WTC11 (cell line): ENCODE measurements at regions not wholly inside any gene's neighbourhood (a gene's known extent, or its start where the extent isn't known, plus 50 kb on each side); places are given as distances from the start of the nearest gene placed in this dataset.

ENCODE experiments used
- ATAC-seq: fragments of 200-7000 bp; cut with Tn5 transposase; 2 replicates; pipeline ENCODE4 v1.10.0; 2021; ENCODE audit warnings: mild to moderate bottlenecking, moderate library complexity
- CTCF ChIA-PET: fragments of 300-600 bp; sonication (Branson Sonifier 250); formaldehyde crosslinking; loops from one replicate; lab custom pipeline; 2021; ENCODE audit warnings: antibody characterized with exemption; lab: Charles Lee
- POLR2A ChIA-PET: fragments of 350-600 bp; sonication (Branson Sonifier 250); formaldehyde crosslinking; loops from one replicate; lab custom pipeline; 2021; ENCODE audit warnings: antibody characterized with exemption; lab: Charles Lee
- DNase-seq: peaks from one replicate; pipeline ENCODE4 v3.0.0; 2021; ENCODE audit warnings: low spot score
- H3K27ac Mint-ChIP-seq: 2 replicates; pipeline ENCODE4 v1.8.0; 2021; ENCODE audit warnings: mixed read lengths
- H3K27me3 Mint-ChIP-seq: 2 replicates; pipeline ENCODE4 v1.8.0; 2021; ENCODE audit warnings: low read depth, mild to moderate bottlenecking, moderate library complexity, mixed read lengths
- H3K36me3 Mint-ChIP-seq: 2 replicates; pipeline ENCODE4 v1.8.0; 2021; ENCODE audit warnings: mixed read lengths
- H3K4me1 Mint-ChIP-seq: 2 replicates; pipeline ENCODE4 v1.8.0; 2022; ENCODE audit warnings: mixed read lengths
- H3K4me3 Mint-ChIP-seq: 2 replicates; pipeline ENCODE4 v1.8.0; 2021; ENCODE audit warnings: mild to moderate bottlenecking, moderate library complexity, mixed read lengths
- H3K9me3 Mint-ChIP-seq: 2 replicates; pipeline ENCODE4 v1.8.0; 2021; ENCODE audit warnings: mixed read lengths
- CREM ChIP-seq: sonication (generic); formaldehyde crosslinking; IDR thresholded peaks from 2 replicates; pipeline ENCODE4 v1.8.1; 2022; ENCODE audit warnings: mild to moderate bottlenecking, missing genetic modification reagents, moderate library complexity
- ESRRA ChIP-seq: sonication (generic); formaldehyde crosslinking; IDR thresholded peaks from 2 replicates; pipeline ENCODE4 v1.8.1; 2022; ENCODE audit warnings: mild to moderate bottlenecking, missing genetic modification reagents, borderline replicate concordance
- ETV6 ChIP-seq: sonication (generic); formaldehyde crosslinking; IDR thresholded peaks from 2 replicates; pipeline ENCODE4 v1.8.1; 2022; ENCODE audit warnings: mild to moderate bottlenecking, missing genetic modification reagents
- GRHL2 ChIP-seq: fragments of 250-450 bp; sonication (Bioruptor Pico); IDR thresholded peaks from 2 replicates; pipeline ENCODE4 v1.8.0; 2022; ENCODE audit warnings: mild to moderate bottlenecking, moderate library complexity; ENCODE audit not compliant: insufficient replicate concordance, severe bottlenecking
- GTF2I ChIP-seq: fragments of 250-450 bp; sonication (Bioruptor Pico); conservative IDR thresholded peaks from 2 replicates; pipeline ENCODE4 v1.4.0; 2021; ENCODE audit warnings: mild to moderate bottlenecking
- TCF7 ChIP-seq: sonication (generic); formaldehyde crosslinking; IDR thresholded peaks from 2 replicates; pipeline ENCODE4 v1.8.0; 2022; ENCODE audit warnings: mild to moderate bottlenecking, low read depth, missing genetic modification reagents, moderate library complexity
- ZNF671 ChIP-seq: fragments of 250-450 bp; sonication (Bioruptor Pico); IDR thresholded peaks from 2 replicates; pipeline ENCODE4 v1.8.0; 2021; ENCODE audit warnings: mild to moderate bottlenecking
- TF ChIP-seq, protein P1 (sequence below): sonication (generic); formaldehyde crosslinking; IDR thresholded peaks from 2 replicates; pipeline ENCODE4 v1.8.1; 2023; ENCODE audit warnings: mild to moderate bottlenecking, missing genetic modification reagents, borderline replicate concordance
- TF ChIP-seq, protein P2 (sequence below): sonication (generic); formaldehyde crosslinking; IDR thresholded peaks from 2 replicates; pipeline ENCODE4 v1.8.1; 2022; ENCODE audit warnings: mild to moderate bottlenecking, missing genetic modification reagents, moderate library complexity, borderline replicate concordance
- TF ChIP-seq, protein P3 (sequence below): fragments of 250-450 bp; sonication (Bioruptor Pico); conservative IDR thresholded peaks from 2 replicates; pipeline ENCODE4 v1.9.0; 2021; ENCODE audit warnings: mild to moderate bottlenecking
- TF ChIP-seq, protein P4 (sequence below): sonication (generic); formaldehyde crosslinking; IDR thresholded peaks from 2 replicates; pipeline ENCODE4 v1.8.1; 2022; ENCODE audit warnings: mild to moderate bottlenecking, moderate library complexity, missing genetic modification reagents
- TF ChIP-seq, protein P5 (sequence below): sonication (generic); formaldehyde crosslinking; IDR thresholded peaks from 2 replicates; pipeline ENCODE4 v1.8.0; 2022; ENCODE audit warnings: missing genetic modification reagents
- TF ChIP-seq, protein P6 (sequence below): fragments of 250-450 bp; sonication (Bioruptor Pico); IDR thresholded peaks from 2 replicates; pipeline ENCODE4 v1.9.0; 2021; ENCODE audit warnings: mild to moderate bottlenecking
- TF ChIP-seq, protein P7 (sequence below): fragments of 250-450 bp; sonication (Bioruptor Pico); IDR thresholded peaks from 2 replicates; pipeline ENCODE4 v1.9.0; 2021; ENCODE audit warnings: mild to moderate bottlenecking

DNA sequence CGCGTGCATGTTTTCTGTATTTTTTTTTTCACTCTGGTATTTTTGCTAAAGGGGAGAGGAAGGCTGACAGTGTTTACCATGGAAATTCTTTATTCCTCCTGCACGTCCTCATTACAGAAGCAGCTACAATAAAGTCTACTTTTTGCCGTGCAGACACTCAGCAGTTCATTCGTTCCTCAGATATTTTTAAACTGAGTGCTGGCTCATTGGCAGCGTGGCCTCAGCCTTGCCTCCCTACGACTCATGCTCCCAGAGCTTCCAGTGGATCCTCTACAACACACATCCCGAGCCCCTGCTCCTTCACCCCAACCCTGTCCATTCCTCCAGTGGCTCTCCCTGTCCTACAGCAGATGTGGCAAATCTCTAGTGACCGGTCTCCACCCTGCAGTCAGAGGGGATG lies 239.2 kb upstream of the ZMIZ1 start (continued):
- TF ChIP-seq, protein P1, sequence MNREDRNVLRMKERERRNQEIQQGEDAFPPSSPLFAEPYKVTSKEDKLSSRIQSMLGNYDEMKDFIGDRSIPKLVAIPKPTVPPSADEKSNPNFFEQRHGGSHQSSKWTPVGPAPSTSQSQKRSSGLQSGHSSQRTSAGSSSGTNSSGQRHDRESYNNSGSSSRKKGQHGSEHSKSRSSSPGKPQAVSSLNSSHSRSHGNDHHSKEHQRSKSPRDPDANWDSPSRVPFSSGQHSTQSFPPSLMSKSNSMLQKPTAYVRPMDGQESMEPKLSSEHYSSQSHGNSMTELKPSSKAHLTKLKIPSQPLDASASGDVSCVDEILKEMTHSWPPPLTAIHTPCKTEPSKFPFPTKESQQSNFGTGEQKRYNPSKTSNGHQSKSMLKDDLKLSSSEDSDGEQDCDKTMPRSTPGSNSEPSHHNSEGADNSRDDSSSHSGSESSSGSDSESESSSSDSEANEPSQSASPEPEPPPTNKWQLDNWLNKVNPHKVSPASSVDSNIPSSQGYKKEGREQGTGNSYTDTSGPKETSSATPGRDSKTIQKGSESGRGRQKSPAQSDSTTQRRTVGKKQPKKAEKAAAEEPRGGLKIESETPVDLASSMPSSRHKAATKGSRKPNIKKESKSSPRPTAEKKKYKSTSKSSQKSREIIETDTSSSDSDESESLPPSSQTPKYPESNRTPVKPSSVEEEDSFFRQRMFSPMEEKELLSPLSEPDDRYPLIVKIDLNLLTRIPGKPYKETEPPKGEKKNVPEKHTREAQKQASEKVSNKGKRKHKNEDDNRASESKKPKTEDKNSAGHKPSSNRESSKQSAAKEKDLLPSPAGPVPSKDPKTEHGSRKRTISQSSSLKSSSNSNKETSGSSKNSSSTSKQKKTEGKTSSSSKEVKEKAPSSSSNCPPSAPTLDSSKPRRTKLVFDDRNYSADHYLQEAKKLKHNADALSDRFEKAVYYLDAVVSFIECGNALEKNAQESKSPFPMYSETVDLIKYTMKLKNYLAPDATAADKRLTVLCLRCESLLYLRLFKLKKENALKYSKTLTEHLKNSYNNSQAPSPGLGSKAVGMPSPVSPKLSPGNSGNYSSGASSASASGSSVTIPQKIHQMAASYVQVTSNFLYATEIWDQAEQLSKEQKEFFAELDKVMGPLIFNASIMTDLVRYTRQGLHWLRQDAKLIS (CRISPR knock-in tag), result no peak
- TF ChIP-seq, protein P2, sequence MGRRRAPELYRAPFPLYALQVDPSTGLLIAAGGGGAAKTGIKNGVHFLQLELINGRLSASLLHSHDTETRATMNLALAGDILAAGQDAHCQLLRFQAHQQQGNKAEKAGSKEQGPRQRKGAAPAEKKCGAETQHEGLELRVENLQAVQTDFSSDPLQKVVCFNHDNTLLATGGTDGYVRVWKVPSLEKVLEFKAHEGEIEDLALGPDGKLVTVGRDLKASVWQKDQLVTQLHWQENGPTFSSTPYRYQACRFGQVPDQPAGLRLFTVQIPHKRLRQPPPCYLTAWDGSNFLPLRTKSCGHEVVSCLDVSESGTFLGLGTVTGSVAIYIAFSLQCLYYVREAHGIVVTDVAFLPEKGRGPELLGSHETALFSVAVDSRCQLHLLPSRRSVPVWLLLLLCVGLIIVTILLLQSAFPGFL (CRISPR knock-in tag), result no peak
- TF ChIP-seq, protein P3, sequence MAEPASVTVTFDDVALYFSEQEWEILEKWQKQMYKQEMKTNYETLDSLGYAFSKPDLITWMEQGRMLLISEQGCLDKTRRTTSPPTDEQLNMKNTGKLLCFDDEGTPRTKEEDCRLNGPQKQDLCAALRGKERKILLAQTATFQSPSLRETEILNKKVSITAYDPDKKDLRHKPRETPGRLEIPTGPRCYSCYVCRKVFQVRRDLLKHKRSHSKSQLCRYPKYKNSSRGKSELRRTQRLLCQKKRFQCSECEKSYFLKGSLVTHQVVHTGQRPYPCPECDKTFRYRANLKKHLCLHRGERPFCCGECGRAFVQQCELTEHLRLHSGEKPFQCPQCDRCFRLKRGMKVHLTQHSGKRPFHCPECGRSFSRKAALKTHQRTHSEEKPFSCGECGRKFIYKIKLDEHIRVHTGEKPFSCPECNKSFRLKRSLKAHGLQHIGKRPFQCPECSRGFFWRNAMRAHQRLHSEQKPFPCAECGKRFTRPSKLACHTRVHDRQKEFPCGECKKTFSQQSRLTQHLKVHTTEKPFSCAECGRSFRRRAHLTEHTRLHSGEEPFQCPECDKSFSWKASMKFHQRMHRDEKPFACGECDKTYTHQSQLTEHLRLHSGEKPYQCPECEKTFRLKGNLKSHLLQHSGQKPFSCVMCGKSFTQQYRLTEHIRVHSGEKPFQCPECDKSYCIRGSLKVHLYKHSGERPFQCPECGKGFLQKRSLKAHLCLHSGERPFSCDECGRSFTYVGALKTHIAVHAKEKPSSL (CRISPR knock-in tag), result no peak
- TF ChIP-seq TCF7 (CRISPR knock-in tag) (no peak), ZNF671 (CRISPR knock-in tag) (no peak), ETV6 (CRISPR knock-in tag) (no peak)
- TF ChIP-seq, protein P4, sequence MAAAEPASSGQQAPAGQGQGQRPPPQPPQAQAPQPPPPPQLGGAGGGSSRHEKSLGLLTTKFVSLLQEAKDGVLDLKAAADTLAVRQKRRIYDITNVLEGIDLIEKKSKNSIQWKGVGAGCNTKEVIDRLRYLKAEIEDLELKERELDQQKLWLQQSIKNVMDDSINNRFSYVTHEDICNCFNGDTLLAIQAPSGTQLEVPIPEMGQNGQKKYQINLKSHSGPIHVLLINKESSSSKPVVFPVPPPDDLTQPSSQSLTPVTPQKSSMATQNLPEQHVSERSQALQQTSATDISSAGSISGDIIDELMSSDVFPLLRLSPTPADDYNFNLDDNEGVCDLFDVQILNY (CRISPR knock-in tag), result no peak

DNA sequence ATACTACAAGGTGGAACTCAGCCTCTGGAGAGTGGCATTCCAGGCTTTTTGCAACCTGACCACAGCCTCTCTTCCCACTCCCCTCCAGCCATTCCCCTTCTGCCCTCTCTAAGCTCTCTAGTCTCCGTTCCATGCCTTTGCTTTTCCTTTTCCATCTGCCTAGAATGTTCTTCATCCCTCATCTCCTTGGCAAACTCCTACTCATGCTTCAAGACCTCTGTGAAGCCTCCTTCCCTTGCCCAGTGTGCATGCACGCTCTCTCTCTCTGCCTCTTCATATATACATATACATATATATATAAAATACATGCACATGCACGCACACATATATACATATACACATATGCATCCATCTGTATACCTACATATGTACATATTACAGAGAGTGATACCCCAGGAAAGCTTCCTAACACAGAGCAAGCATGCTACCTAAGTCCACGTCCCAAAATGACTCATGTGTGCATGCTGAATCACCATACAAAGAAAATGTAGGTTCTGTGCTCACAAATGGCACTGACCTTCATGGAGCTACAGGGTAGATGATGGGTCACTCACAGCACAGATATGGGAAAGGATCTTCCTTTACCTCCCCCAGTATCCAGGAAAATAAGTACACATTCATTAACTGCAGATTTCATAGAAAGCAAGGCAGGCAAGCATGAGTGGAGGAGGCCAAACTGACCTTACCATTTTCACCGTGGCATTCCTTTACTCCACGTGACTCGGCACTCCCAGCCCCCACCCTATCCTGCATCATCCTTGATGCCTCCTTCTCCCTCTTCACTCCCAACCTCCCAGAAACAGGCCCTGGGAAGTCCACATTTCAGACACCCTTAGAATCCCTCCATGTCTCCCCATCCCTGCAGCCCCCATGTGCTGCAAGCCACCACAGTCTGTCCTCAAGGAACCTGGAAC lies 238.4 kb upstream of the ZMIZ1 start:
- ChIA-PET POLR2A (no interaction called here), CTCF (no interaction called here)
- peaks cover 9% of the 10 kb centered on the region for H3K4me1 Mint-ChIP-seq
- peaks cover 11% of the 10 kb centered on the region for H3K27me3 Mint-ChIP-seq
- DNase-seq, result no peak
- peaks cover 13% of the 10 kb centered on the region for H3K36me3 Mint-ChIP-seq
- no peak for TF ChIP-seq CREM (CRISPR knock-in tag)
- TF ChIP-seq, protein P1 (CRISPR knock-in tag), result no peak
- TF ChIP-seq, protein P5, sequence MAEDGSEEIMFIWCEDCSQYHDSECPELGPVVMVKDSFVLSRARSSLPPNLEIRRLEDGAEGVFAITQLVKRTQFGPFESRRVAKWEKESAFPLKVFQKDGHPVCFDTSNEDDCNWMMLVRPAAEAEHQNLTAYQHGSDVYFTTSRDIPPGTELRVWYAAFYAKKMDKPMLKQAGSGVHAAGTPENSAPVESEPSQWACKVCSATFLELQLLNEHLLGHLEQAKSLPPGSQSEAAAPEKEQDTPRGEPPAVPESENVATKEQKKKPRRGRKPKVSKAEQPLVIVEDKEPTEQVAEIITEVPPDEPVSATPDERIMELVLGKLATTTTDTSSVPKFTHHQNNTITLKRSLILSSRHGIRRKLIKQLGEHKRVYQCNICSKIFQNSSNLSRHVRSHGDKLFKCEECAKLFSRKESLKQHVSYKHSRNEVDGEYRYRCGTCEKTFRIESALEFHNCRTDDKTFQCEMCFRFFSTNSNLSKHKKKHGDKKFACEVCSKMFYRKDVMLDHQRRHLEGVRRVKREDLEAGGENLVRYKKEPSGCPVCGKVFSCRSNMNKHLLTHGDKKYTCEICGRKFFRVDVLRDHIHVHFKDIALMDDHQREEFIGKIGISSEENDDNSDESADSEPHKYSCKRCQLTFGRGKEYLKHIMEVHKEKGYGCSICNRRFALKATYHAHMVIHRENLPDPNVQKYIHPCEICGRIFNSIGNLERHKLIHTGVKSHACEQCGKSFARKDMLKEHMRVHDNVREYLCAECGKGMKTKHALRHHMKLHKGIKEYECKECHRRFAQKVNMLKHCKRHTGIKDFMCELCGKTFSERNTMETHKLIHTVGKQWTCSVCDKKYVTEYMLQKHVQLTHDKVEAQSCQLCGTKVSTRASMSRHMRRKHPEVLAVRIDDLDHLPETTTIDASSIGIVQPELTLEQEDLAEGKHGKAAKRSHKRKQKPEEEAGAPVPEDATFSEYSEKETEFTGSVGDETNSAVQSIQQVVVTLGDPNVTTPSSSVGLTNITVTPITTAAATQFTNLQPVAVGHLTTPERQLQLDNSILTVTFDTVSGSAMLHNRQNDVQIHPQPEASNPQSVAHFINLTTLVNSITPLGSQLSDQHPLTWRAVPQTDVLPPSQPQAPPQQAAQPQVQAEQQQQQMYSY (CRISPR knock-in tag), result no peak
- TF ChIP-seq GTF2I, result no peak
- TF ChIP-seq ESRRA (CRISPR knock-in tag), result no peak
- TF ChIP-seq GRHL2, result no peak
- TF ChIP-seq, protein P6, sequence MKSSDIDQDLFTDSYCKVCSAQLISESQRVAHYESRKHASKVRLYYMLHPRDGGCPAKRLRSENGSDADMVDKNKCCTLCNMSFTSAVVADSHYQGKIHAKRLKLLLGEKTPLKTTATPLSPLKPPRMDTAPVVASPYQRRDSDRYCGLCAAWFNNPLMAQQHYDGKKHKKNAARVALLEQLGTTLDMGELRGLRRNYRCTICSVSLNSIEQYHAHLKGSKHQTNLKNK (CRISPR knock-in tag), result no peak
- TF ChIP-seq, protein P7, sequence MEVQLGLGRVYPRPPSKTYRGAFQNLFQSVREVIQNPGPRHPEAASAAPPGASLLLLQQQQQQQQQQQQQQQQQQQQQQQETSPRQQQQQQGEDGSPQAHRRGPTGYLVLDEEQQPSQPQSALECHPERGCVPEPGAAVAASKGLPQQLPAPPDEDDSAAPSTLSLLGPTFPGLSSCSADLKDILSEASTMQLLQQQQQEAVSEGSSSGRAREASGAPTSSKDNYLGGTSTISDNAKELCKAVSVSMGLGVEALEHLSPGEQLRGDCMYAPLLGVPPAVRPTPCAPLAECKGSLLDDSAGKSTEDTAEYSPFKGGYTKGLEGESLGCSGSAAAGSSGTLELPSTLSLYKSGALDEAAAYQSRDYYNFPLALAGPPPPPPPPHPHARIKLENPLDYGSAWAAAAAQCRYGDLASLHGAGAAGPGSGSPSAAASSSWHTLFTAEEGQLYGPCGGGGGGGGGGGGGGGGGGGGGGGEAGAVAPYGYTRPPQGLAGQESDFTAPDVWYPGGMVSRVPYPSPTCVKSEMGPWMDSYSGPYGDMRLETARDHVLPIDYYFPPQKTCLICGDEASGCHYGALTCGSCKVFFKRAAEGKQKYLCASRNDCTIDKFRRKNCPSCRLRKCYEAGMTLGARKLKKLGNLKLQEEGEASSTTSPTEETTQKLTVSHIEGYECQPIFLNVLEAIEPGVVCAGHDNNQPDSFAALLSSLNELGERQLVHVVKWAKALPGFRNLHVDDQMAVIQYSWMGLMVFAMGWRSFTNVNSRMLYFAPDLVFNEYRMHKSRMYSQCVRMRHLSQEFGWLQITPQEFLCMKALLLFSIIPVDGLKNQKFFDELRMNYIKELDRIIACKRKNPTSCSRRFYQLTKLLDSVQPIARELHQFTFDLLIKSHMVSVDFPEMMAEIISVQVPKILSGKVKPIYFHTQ (CRISPR knock-in tag), result no peak
- TF ChIP-seq, all 79 proteins: peak for 0
- Mint-ChIP-seq H3K9me3 (peaks cover 26% of the 10 kb centered on the region), H3K27ac (no peak overlapping the region), H3K4me3 (no peak overlapping the region)
- ATAC-seq, result no peak
